Breast epithelium (tissue), 4 donors: ENCODE measurements at regions not wholly inside any gene's neighbourhood (a gene's known extent, or its start where the extent isn't known, plus 50 kb on each side); places are given as distances from the start of the nearest gene placed in this dataset.

Source experiments
- DNase-seq, 2 donors: peaks; one replicate each; pipeline ENCODE4 v3.0.0-alpha.2; 2019; ENCODE audit warnings: low spot score in 2 of 2
- H3K27ac ChIP-seq, 2 donors: fragments of 200-600 bp; sonication (generic) in 1 of 2; one replicate each; pipeline ENCODE4 v1.5.1; 2016 to 2019; ENCODE audit warnings: mild to moderate bottlenecking in 1 of 2
- H3K27me3 ChIP-seq, 2 donors: fragments of 200-600 bp; sonication (generic) in 1 of 2; one replicate each; pipeline versions ENCODE4 v1.5.1 to v1.6.0; 2017 to 2019; ENCODE audit warnings: control low read depth in 1 of 2, mild to moderate bottlenecking in 1 of 2
- H3K36me3 ChIP-seq: fragments of 200-600 bp; one replicate; pipeline ENCODE4 v1.5.1; 2019
- H3K4me1 ChIP-seq, 2 donors: fragments of 200-600 bp; sonication (generic); one replicate each; pipeline ENCODE4 v1.5.1; 2016 to 2019; ENCODE audit warnings: control low read depth in 1 of 2
- H3K4me3 ChIP-seq, 3 donors: fragments of 200-600 bp; sonication (generic); 1 replicate in 2 of 3; 2 replicates in 1 of 3; pipeline ENCODE4 v1.5.1; 2016 to 2019; ENCODE audit warnings: mild to moderate bottlenecking in 3 of 3, moderate library complexity in 2 of 3
- H3K9me3 ChIP-seq, 2 donors: fragments of 200-600 bp; sonication (generic) in 1 of 2; one replicate each; pipeline ENCODE4 v1.5.1; 2016 to 2019; ENCODE audit warnings: control low read depth in 1 of 2
- CTCF ChIP-seq, 3 donors: fragments of 450-650 bp; IDR thresholded peaks; one replicate each; pipeline ENCODE4 v1.5.1; 2016 to 2017; ENCODE audit warnings: antibody characterized with exemption in 3 of 3, mild to moderate bottlenecking in 3 of 3, moderate library complexity in 3 of 3
- POLR2A ChIP-seq: fragments of 450-650 bp; IDR thresholded peaks from one replicate; pipeline ENCODE4 v1.6.1; 2016; ENCODE audit warnings: antibody characterized with exemption, mild to moderate bottlenecking, moderate library complexity
- POLR2AphosphoS5 ChIP-seq, 3 donors: sonication (generic); formaldehyde crosslinking; IDR thresholded peaks; one replicate each; pipeline ENCODE4 v1.6.1; 2017; ENCODE audit warnings: antibody characterized with exemption in 3 of 3
- intact Hi-C: fragments of 100-400 bp; cut with DNase I; formaldehyde crosslinking; loops from one replicate; pipeline ENCODE4 v1.15.1; 2023; ENCODE audit warnings: low total_unique reads

- H3K36me3 ChIP-seq = no peaks in the 10 kb centered on the region
- H3K9me3 ChIP-seq = no peaks in the 10 kb centered on the region
- H3K4me3 ChIP-seq = no peak overlapping the region
- no peak for TF ChIP-seq POLR2A
- TF ChIP-seq CTCF (IDR thresholded peaks at IDR 0.05) = no peak
- intact Hi-C loops = no loop called here
- no peak overlapping the region for H3K27ac ChIP-seq
- H3K27me3 ChIP-seq = no peaks in the 10 kb centered on the region
- DNase-seq = no peak
- no peaks in the 10 kb centered on the region for H3K4me1 ChIP-seq
These were observed 488.4 kb downstream of the KLF5 start for GRCh38 chr13:73547239-73547638.

GRCh38 chr13:73544175-73544574, 485.4 kb downstream of the KLF5 start:
- TF ChIP-seq CTCF (IDR thresholded peaks at IDR 0.05) = no peak
- no peak for TF ChIP-seq POLR2AphosphoS5 (IDR thresholded peaks at IDR 0.05)
- no peak for TF ChIP-seq POLR2A
- Histone ChIP-seq H3K4me3 (no peak overlapping the region), H3K27ac (no peak overlapping the region), H3K9me3 (no peaks in the 10 kb centered on the region), H3K27me3 (no peaks in the 10 kb centered on the region), H3K4me1 (no peaks in the 10 kb centered on the region), H3K36me3 (no peaks in the 10 kb centered on the region)
- DNase-seq = no peak
- intact Hi-C loops = no loop called here

GRCh38 chr13:73542446-73542845, 483.6 kb downstream of the KLF5 start:
- no peak for DNase-seq
- Histone ChIP-seq H3K4me3 (no peak overlapping the region), H3K27ac (peak overlapping the region in 1 of 2 donors; percentile 14), H3K36me3 (no peaks in the 10 kb centered on the region), H3K4me1 (no peaks in the 10 kb centered on the region), H3K27me3 (no peaks in the 10 kb centered on the region), H3K9me3 (no peaks in the 10 kb centered on the region)
- no peak for TF ChIP-seq POLR2AphosphoS5 (IDR thresholded peaks at IDR 0.05)
- TF ChIP-seq POLR2A = no peak
- TF ChIP-seq CTCF (IDR thresholded peaks at IDR 0.05) = no peak
- intact Hi-C loops = no loop called here

GRCh38 chr13:73536865-73537264, 478.1 kb downstream of the KLF5 start:
- Histone ChIP-seq H3K36me3 (no peaks in the 10 kb centered on the region), H3K27ac (no peak overlapping the region), H3K9me3 (no peaks in the 10 kb centered on the region), H3K4me1 (no peaks in the 10 kb centered on the region), H3K27me3 (no peaks in the 10 kb centered on the region), H3K4me3 (no peak overlapping the region)
- no peak for DNase-seq
- TF ChIP-seq POLR2A (no peak), CTCF (IDR thresholded peaks at IDR 0.05) (no peak), POLR2AphosphoS5 (IDR thresholded peaks at IDR 0.05) (no peak)
- intact Hi-C loops = no loop called here

GRCh38 chr13:73535341-73535740, 476.5 kb downstream of the KLF5 start:
- no peak for DNase-seq
- intact Hi-C loops = no loop called here

More at GRCh38 chr13:73535341-73535740, 476.5 kb downstream of the KLF5 start:
- no peak for TF ChIP-seq POLR2AphosphoS5 (IDR thresholded peaks at IDR 0.05)
- TF ChIP-seq CTCF (IDR thresholded peaks at IDR 0.05) = no peak
- TF ChIP-seq POLR2A = no peak
- Histone ChIP-seq H3K9me3 (no peaks in the 10 kb centered on the region), H3K4me3 (no peak overlapping the region), H3K36me3 (no peaks in the 10 kb centered on the region), H3K4me1 (no peaks in the 10 kb centered on the region), H3K27me3 (no peaks in the 10 kb centered on the region), H3K27ac (no peak overlapping the region)
